Fibroblast of the conjunctiva (primary cell): ENCODE measurements at regions not wholly inside any gene's neighbourhood (a gene's known extent, or its start where the extent isn't known, plus 50 kb on each side); places are given as distances from the start of the nearest gene placed in this dataset.

Experiments
- DNase-seq: peaks from one replicate; pipeline ENCODE4 v3.0.0-alpha.2; 2010; ENCODE audit warnings: low read depth

- no peak for DNase-seq
Measured at GRCh38 chr13:105445796-105446195, 1089.7 kb downstream of the EFNB2 start.

GRCh38 chr13:105442949-105443699 is 1092.3 kb downstream of the EFNB2 start:
- peak; percentile 98 for DNase-seq

- DNase-seq = no peak
Measured at GRCh38 chr13:105442040-105442439, 1093.4 kb downstream of the EFNB2 start.

DNA sequence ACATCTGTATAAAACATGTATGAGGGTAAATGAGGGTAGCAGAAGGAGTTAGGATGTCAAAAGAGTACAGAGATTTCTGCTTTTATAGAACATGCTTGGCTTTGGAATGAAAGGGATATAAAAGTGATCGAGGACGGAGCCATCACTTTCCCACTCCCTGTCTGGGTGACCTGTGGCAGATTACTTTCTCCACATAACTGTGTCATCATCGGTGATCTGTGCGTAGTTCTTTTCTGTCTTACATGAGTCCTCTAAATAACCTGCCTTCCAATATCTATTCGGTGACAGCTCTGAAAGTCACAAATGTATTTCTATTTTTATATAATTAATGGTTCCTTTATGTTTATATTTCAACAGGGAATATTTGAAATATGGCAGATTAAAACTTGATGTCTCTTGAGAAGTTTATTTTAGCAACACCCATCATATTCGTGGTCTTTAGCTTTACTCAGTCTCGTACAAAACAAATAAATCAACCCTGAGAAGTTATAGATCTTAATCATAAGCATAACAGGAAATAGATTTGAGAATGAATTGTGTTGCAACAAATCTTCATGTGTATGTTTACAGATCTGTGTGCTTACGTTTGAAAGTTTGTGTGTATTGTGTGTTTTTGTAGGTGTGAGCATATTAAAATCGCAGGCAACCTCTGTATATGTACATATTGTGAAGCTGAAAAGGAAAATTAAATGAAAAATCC is 1094.3 kb downstream of the EFNB2 start:
- DNase-seq = no peak

DNA sequence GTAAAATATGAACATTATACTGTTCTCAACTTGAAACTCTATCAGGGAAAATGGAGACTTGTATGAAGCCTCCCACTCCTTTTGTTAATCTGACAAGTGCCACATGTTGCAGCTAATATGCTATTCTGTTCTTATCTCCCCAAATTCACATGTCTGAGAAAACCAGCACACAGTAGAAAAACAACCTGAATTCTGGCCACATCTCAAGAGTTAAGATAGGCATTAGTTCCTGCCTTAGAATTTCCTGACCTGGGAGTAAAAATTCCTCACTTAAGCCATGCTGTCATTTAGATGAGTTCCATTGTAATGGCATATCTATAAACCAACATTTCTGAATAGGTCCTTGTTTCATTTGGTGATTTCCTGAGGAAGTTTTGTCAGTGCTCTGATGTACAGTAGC is 1098.5 kb downstream of the EFNB2 start:
- no peak for DNase-seq

DNA sequence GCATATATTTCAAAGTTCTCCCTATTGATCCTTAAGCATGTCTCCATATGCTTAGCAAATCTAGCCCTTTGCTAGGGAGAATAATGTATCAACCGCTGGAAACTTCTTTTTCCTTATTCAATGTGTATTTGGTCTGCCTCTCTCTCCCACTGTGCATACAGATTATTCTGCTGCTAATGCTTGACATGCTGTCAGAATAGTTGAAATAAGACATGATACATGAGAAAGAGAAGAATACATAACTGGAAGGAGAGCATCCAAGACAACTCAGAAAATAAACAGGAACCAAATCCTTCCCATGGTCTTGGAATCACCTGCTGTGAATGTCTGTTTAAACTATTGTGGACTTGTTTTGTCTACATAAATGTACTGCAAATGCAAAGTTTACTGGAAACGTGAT is 1103.0 kb downstream of the EFNB2 start:
- no peak for DNase-seq

DNA sequence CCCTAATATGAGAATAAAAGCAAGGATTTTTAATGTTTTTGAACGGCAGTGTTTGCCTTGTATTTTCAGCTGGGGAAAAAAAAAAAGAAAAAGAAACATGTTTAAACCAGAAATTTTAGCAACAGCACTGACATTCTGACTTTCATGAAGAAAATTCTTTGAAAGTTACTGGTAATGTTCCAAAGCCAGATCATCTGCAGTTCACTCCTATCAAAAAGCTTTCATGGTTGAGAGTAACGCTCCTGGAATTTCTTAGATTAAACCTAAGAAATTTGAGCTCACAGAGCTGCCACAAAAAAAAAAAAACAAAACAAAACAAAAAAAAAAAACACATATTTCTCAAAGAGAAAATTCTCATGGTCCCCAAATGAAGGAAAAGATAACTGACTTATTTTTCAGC is 1106.7 kb downstream of the EFNB2 start:
- no peak for DNase-seq

- no peak for DNase-seq
Measured at GRCh38 chr13:105426441-105426840, 1109.0 kb downstream of the EFNB2 start.

GRCh38 chr13:105414639-105415038 is 1120.8 kb downstream of the EFNB2 start:
- DNase-seq = no peak

DNA sequence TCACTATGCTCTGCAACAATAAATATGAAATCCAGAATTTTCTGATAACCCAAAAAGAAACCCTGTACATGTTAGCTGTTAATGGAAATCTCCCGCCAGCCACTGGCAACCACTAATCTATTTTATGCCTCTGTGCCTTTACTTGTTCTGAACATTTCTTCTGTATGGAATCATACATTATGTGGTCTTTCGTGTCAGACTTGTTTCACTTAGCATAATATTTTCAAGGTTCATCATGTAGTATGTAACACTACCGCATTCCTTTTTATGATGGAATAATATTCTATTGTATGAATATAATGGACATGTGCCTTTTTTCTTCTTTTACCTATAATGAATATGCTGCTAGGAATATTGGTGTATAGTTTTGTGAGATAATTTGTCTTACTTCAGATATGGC is 1123.3 kb downstream of the EFNB2 start:
- DNase-seq = no peak

DNA sequence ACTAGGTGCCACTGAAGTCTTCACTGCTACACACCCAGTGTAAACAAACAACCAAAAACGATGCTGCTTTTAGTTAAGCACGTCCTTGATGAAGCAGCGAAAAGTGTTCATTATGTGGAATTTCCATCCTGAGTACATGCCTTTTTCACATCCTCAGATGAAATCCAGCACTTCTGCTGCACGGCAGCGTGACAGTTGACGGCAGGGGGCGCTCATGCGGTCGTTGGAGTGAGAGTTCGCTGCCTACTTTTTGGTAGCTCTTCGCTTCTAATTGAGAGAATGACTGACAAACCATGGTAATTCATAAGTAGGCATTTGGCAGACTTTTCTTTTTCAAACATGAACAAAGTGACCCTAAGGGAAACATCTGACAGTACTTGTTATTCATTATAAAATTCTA is 1124.9 kb downstream of the EFNB2 start:
- DNase-seq = peak; percentile 10

- DNase-seq = no peak
Measured at GRCh38 chr13:105406551-105406950, 1128.9 kb downstream of the EFNB2 start.

DNA sequence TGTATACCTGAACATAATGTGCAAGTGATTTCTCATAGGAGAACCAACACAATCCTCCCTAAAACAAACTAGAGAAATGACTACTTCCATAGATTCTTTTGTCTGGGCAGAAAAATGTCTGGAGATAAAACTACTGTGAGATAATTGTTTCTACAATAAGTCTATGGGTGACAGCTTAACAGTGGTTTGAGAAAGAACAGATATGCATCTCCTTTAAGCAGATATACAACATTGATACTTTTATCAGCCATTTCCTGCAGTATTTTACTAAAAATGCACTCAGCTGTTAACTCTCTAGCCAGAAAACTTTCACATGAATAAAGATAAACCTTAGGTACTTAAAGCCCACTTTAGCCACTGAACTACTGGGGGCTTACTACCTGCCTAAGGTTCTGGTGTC is 1132.4 kb downstream of the EFNB2 start:
- no peak for DNase-seq

DNA sequence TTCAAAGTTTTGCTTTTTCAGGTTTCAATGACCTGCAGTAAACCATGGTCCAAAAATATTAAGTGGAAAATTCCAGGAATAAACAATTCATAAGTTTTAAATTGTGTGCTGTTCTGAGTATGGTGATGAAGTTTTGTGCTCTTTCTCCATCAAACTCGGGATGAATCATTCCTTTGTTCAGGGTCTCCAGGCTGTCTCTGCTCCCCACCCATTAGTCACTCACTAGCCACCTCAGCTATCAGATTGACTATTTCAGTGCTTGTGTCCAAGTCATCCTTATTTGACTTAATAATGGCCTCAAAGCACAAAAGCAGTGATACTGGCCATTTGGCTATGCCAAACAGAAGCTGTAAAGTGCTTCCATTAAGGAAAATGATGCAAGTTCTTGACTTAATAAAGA is 1140.4 kb downstream of the EFNB2 start:
- DNase-seq = no peak

GRCh38 chr13:105389373-105389772 is 1146.1 kb downstream of the EFNB2 start:
- no peak for DNase-seq

GRCh38 chr13:105377452-105377851 is 1158.0 kb downstream of the EFNB2 start:
- DNase-seq = no peak

DNA sequence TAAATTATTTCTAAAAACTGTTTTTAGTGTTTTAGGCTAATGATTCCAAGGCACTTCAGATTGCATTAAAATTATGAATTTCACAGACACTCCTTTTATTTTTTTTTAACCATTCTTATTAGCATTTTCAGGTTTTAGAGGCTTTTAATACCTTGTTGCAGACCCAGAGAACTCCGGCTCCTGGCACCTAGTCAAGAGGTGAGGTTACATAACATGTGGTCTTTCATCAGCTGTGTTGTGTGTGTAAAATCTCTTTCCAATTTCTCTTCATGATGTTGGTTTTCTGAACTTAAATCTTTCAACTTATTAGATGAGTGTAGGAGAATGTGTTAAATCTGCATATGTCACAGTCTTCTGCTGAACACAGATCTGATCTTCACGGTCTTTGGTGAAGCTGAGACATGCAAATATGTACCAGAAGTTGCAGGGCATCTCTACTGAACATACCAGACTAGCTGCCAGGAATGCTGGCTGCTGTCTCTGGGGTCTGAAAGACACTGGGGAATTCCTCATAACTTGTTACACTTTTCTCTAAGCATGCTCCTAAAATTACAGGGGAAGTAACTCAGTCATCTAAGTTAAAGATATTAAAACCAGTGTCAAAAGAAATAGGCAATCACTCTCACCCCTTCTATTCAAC is 1165.3 kb downstream of the EFNB2 start:
- DNase-seq = no peak

GRCh38 chr13:105368781-105369180 is 1166.7 kb downstream of the EFNB2 start:
- no peak for DNase-seq

- no peak for DNase-seq
Measured at GRCh38 chr13:105365831-105366230, 1169.6 kb downstream of the EFNB2 start.

- no peak for DNase-seq
Measured at GRCh38 chr13:105365021-105365550, 1170.4 kb downstream of the EFNB2 start.

- no peak for DNase-seq
Measured at GRCh38 chr13:105364191-105364590, 1171.3 kb downstream of the EFNB2 start.

- no peak for DNase-seq
Measured at GRCh38 chr13:105363261-105364190, 1171.9 kb downstream of the EFNB2 start.
